DND-41 (cell line): ENCODE measurements at regions not wholly inside any gene's neighbourhood (a gene's known extent, or its start where the extent isn't known, plus 50 kb on each side); places are given as distances from the start of the nearest gene placed in this dataset.

ENCODE experiments used
- CTCF ChIP-seq: IDR thresholded peaks from 2 replicates; pipeline ENCODE4 v1.5.1; 2012; ENCODE audit warnings: borderline replicate concordance, low read length, moderate library complexity, mild to moderate bottlenecking; ENCODE audit not compliant: poor library complexity, severe bottlenecking; ENCODE audit errors: extremely low read depth
- EZH2 ChIP-seq: IDR thresholded peaks from 3 replicates; pipeline ENCODE4 v1.6.1; 2012; ENCODE audit warnings: borderline replicate concordance, low read depth, mild to moderate bottlenecking, moderate library complexity, low read length, inconsistent platforms; ENCODE audit not compliant: severe bottlenecking

GRCh38 chr15:38748710-38749109 is 184.1 kb upstream of the RASGRP1 start:
- TF ChIP-seq EZH2 (no peak), CTCF (no peak)
